Heart right ventricle (tissue), 16 donors: ENCODE measurements at regions not wholly inside any gene's neighbourhood (a gene's known extent, or its start where the extent isn't known, plus 50 kb on each side); places are given as distances from the start of the nearest gene placed in this dataset.

Experiments used
- ATAC-seq, 8 donors: fragments of 200-7000 bp; cut with Tn5 transposase; one replicate each; pipeline ENCODE4 v1.9.1; 2020; ENCODE audit warnings: mild to moderate bottlenecking in 8 of 8, moderate library complexity in 8 of 8, moderate number of reproducible peaks in 1 of 8
- DNase-seq, 2 donors: peaks; one replicate each; pipeline ENCODE4 v3.0.0-alpha.2; 2020
- H3K27ac ChIP-seq, 10 donors: fragments of 200-600 bp; sonication (generic) in 2 of 10; one replicate each; pipeline versions ENCODE4 v1.5.0 to v1.8.0; 2020 to 2022; ENCODE audit warnings: mild to moderate bottlenecking in 3 of 10
- H3K27me3 ChIP-seq, 7 donors: fragments of 200-600 bp; one replicate each; pipeline ENCODE4 v1.8.0; 2021 to 2022; ENCODE audit warnings: mild to moderate bottlenecking in 2 of 7
- H3K36me3 ChIP-seq, 9 donors: fragments of 200-600 bp; sonication (generic) in 1 of 9; one replicate each; pipeline versions ENCODE4 v1.5.0 to v1.8.0; 2020 to 2022; ENCODE audit warnings: mild to moderate bottlenecking in 2 of 9
- H3K4me1 ChIP-seq, 9 donors: fragments of 200-600 bp; sonication (generic) in 1 of 9; one replicate each; pipeline versions ENCODE4 v1.5.0 to v1.8.0; 2020 to 2022; ENCODE audit warnings: mild to moderate bottlenecking in 4 of 9
- H3K4me3 ChIP-seq, 10 donors: fragments of 200-600 bp; sonication (generic) in 2 of 10; one replicate each; pipeline versions ENCODE4 v1.5.0 to v1.8.0; 2020 to 2022; ENCODE audit warnings: mild to moderate bottlenecking in 7 of 10, moderate library complexity in 2 of 10
- H3K9me3 ChIP-seq, 11 donors: fragments of 200-600 bp in 10 of 11; sonication (generic) in 2 of 11; one replicate each; pipeline versions ENCODE4 v1.5.0 to v1.8.0; 2013 to 2022; ENCODE audit warnings: mild to moderate bottlenecking in 2 of 11, control low read depth in 1 of 11, moderate library complexity in 1 of 11
- WGBS, 2 donors: extraction: QIAGEN DNeasy Blood & Tissue Kit; methylation state at CpG; one replicate each; pipeline ENCODE4 v1.1.7; 2013; ENCODE audit warnings: inconsistent platforms in 1 of 2; 5-methylcytosine and 5-hydroxymethylcytosine counted together
- intact Hi-C, 10 donors: fragments of 100-400 bp; cut with DNase I; formaldehyde crosslinking; loops; one replicate each; pipeline versions ENCODE4 v1.11.1 to v1.14.2; 2022
- TF ChIP-seq, protein P1 (sequence below), 9 donors: fragments of 200-600 bp; sonication (generic) in 2 of 9; IDR thresholded peaks; one replicate each; pipeline versions ENCODE4 v1.5.0 to v1.8.0; 2021 to 2022; ENCODE audit warnings: antibody characterized with exemption in 9 of 9, mild to moderate bottlenecking in 5 of 9, moderate library complexity in 1 of 9
- donor health status: Arrhythmogenic right ventricular cardiomyopathy.
- donor health status: ischemic (EF 13 %, LVEDD 7.1; RV severe dilation, severe dysfunction).
- donor health status: healthy with polysubstance abuse.
- donor health status: DM: no; HTN: yes; CAD: no.
- donor health status: DM: no; HTN: no; CAD: no.
- donor health status: ischemic (EF 25% LVEDD 6.9; RV normal size, moderate dysfunction).
- donor health status: ischemic (EF 25% LVEDD 5.7; RV mildly dilated, moderate dysfunction).
- donor health status: healthy.
- donor health status: DM: yes; HTN: yes; CAD: no.
- donor health status: Ischemic cardiomyopathy.
- donor health status: ischemic (EF 35%, LVEDD 5.7; RV mildly dilated, moderate dysfunction).
- donor health status: nonischemic (EF 11% LVEDD 7.7; RV severe dilation, severe dysfunction).
- donor health status: DM: yes; HTN: yes; CAD: no.
- donor health status: PGD.
- donor health status: ischemic (EF 29% LVEDD 5.4; RV normal size, mild dysfunction).
- donor health status: nonischemic (EF 23%, LVEDD 6.1; RV moderate dilation, normal function).

GRCh38 chr1:37151789-37152188 lies 117.5 kb upstream of the GRIK3 start:
- TF ChIP-seq, protein P1, sequence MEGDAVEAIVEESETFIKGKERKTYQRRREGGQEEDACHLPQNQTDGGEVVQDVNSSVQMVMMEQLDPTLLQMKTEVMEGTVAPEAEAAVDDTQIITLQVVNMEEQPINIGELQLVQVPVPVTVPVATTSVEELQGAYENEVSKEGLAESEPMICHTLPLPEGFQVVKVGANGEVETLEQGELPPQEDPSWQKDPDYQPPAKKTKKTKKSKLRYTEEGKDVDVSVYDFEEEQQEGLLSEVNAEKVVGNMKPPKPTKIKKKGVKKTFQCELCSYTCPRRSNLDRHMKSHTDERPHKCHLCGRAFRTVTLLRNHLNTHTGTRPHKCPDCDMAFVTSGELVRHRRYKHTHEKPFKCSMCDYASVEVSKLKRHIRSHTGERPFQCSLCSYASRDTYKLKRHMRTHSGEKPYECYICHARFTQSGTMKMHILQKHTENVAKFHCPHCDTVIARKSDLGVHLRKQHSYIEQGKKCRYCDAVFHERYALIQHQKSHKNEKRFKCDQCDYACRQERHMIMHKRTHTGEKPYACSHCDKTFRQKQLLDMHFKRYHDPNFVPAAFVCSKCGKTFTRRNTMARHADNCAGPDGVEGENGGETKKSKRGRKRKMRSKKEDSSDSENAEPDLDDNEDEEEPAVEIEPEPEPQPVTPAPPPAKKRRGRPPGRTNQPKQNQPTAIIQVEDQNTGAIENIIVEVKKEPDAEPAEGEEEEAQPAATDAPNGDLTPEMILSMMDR (IDR thresholded peaks at IDR 0.05): no peak
- H3K27ac ChIP-seq: no peak overlapping the region
- ATAC-seq: peak in 1 of 8 donors; percentile 30
- no peak overlapping the region for H3K4me3 ChIP-seq
- DNase-seq: no peak
- H3K36me3 ChIP-seq: no peaks in the 10 kb centered on the region
- no peaks in the 10 kb centered on the region for H3K4me1 ChIP-seq
- WGBS, 2 donors: 48 to 52% methylated on average over 3 of the region's 3 CpGs
- H3K27me3 ChIP-seq: peaks cover 0 to 30% (median 14%) of the 10 kb centered on the region in 7 donors
- intact Hi-C loops: no loop called here
- H3K9me3 ChIP-seq: no peaks in the 10 kb centered on the region

- Histone ChIP-seq H3K27me3 (peaks cover 0 to 27% (median 10%) of the 10 kb centered on the region in 7 donors), H3K4me3 (no peak overlapping the region), H3K4me1 (no peaks in the 10 kb centered on the region), H3K27ac (no peak overlapping the region), H3K36me3 (no peaks in the 10 kb centered on the region), H3K9me3 (no peaks in the 10 kb centered on the region)
- intact Hi-C loops: no loop called here
- peak in 2 of 8 donors; percentile 50 to 52 for ATAC-seq
- TF ChIP-seq, protein P1 (IDR thresholded peaks at IDR 0.05): no peak
- WGBS, 2 donors: 62 to 69% methylated on average over 6 of the region's 6 CpGs
- DNase-seq: no peak
Observed at GRCh38 chr1:37152491-37152890, 118.2 kb upstream of the GRIK3 start.

DNA sequence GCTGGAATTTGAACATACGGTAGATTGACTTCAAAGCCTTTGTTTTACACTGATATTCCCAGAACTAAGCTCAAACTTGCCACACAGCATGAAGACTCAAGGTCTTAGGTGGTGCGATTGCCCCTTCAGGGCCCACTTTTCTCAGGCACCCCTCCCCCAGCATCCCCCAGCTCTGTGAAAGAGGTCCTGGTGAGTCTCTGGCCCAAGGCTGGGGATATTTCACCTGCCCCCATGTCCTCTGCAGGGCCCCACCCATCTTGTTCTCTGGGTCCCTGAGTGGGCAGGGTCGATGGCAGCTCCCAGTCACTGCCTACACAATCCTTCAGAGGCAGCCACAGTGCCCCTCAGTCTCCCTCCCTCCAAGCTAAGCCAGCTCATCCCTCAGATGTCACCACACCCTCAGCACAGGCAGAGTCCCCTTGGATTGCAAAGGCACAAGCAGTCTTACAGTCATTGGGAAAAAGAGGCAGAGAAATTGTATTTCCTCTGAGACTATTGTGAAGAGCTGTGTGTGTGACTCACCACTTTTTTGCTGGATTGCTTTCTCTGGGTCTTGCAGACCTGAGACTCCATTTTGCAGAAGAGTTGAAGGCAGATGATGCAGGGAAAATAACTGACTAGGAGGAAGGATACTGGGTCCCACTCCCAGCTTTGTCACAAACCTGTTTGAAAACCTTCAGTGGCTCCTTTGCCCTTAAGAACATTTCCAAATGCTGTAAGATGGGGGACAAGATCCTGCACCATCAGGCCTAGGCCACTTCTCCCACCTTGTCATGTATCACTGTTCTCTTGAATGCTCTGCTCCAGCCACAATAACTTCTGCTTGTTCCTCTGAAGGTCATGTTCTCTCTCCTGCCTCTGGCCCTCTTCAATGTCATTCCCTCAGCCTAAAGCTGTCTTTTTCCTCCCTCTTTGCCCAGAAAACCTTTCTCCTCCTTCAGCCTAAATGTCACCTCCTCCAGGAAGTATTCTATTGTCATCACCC lies 119.1 kb upstream of the GRIK3 start:
- TF ChIP-seq, protein P1 (IDR thresholded peaks at IDR 0.05): no peak
- Histone ChIP-seq H3K4me1 (no peaks in the 10 kb centered on the region), H3K9me3 (no peaks in the 10 kb centered on the region), H3K4me3 (no peak overlapping the region), H3K27ac (no peak overlapping the region), H3K27me3 (peaks cover 0 to 22% (median 10%) of the 10 kb centered on the region in 7 donors), H3K36me3 (no peaks in the 10 kb centered on the region)
- no peak for DNase-seq
- intact Hi-C loops: no loop called here
- WGBS, 2 donors: 71 to 72% methylated on average over 3 of the region's 3 CpGs
- ATAC-seq: no peak

GRCh38 chr1:37156646-37157045 lies 122.3 kb upstream of the GRIK3 start:
- H3K36me3 ChIP-seq: no peaks in the 10 kb centered on the region
- peaks cover 0 to 2% (median 0%) of the 10 kb centered on the region in 11 donors for H3K9me3 ChIP-seq
- H3K4me1 ChIP-seq: no peaks in the 10 kb centered on the region
- H3K4me3 ChIP-seq: no peak overlapping the region
- TF ChIP-seq, protein P1 (IDR thresholded peaks at IDR 0.05): no peak
- no peak overlapping the region for H3K27ac ChIP-seq
- DNase-seq: no peak
- intact Hi-C loops: no loop called here
- ATAC-seq: no peak
- peaks cover 0 to 18% (median 10%) of the 10 kb centered on the region in 7 donors for H3K27me3 ChIP-seq
- WGBS, 2 donors: 69% methylated on average over 9 of the region's 9 CpGs
